Tibial artery (tissue), 4 donors: ENCODE measurements at regions not wholly inside any gene's neighbourhood (a gene's known extent, or its start where the extent isn't known, plus 50 kb on each side); places are given as distances from the start of the nearest gene placed in this dataset.
A peak's percentile ranks its signal among the peaks of the same experiment; 100 is the strongest.

Experiments used
- DNase-seq, 2 donors: peaks; one replicate each; pipeline ENCODE4 v3.0.0-alpha.2; 2019
- H3K27ac ChIP-seq, 2 donors: fragments of 200-600 bp; sonication (generic) in 1 of 2; 1 replicate in 1 of 2; 2 replicates in 1 of 2; pipeline ENCODE4 v1.5.1; 2018 to 2019; ENCODE audit warnings: mild to moderate bottlenecking in 1 of 2
- H3K27me3 ChIP-seq, 2 donors: fragments of 200-600 bp; sonication (generic) in 1 of 2; one replicate each; pipeline versions ENCODE4 v1.5.1 to v1.6.0; 2016 to 2019
- H3K36me3 ChIP-seq, 3 donors: fragments of 200-600 bp; sonication (generic) in 2 of 3; one replicate each; pipeline ENCODE4 v1.5.1; 2016 to 2019; ENCODE audit warnings: mild to moderate bottlenecking in 2 of 3
- H3K4me1 ChIP-seq, 4 donors: fragments of 200-600 bp; sonication (generic) in 2 of 4; 1 replicate in 3 of 4; 2 replicates in 1 of 4; pipeline ENCODE4 v1.5.1; 2016 to 2019
- H3K4me3 ChIP-seq, 2 donors: fragments of 200-600 bp; sonication (generic) in 1 of 2; 1 replicate in 1 of 2; 2 replicates in 1 of 2; pipeline ENCODE4 v1.5.1; 2018 to 2019; ENCODE audit warnings: mild to moderate bottlenecking in 2 of 2
- H3K9me3 ChIP-seq, 3 donors: fragments of 200-600 bp; sonication (generic) in 1 of 3; one replicate each; pipeline ENCODE4 v1.5.1; 2016 to 2019
- CTCF ChIP-seq, 2 experiments: fragments of 200-600 bp in 1 of 2; fragments of 450-650 bp in 1 of 2; IDR thresholded peaks; one replicate each; pipeline ENCODE4 v1.5.1; 2017 to 2019; ENCODE audit warnings: antibody characterized with exemption in 2 of 2, mild to moderate bottlenecking in 1 of 2, moderate library complexity in 1 of 2
- intact Hi-C: fragments of 100-400 bp; cut with DNase I; formaldehyde crosslinking; loops from one replicate; pipeline ENCODE4 v1.15.0; 2023; ENCODE audit warnings: low total_unique reads

- Histone ChIP-seq H3K36me3 (no peaks in the 10 kb centered on the region), H3K9me3 (no peaks in the 10 kb centered on the region), H3K27me3 (no peaks in the 10 kb centered on the region), H3K27ac (no peak overlapping the region), H3K4me1 (peaks cover 0 to 49% (median 20%) of the 10 kb centered on the region in 4 donors), H3K4me3 (no peak overlapping the region)
- no peak for DNase-seq
- no peak for TF ChIP-seq CTCF (IDR thresholded peaks at IDR 0.05)
- intact Hi-C loops, result no loop called here
Measured at GRCh38 chr13:50419331-50419865, 404.2 kb downstream of the KCNRG start.

- no peak for TF ChIP-seq CTCF (IDR thresholded peaks at IDR 0.05)
- intact Hi-C loops, result no loop called here
Measured at GRCh38 chr13:50419896-50420295, 404.7 kb downstream of the KCNRG start.

GRCh38 chr13:50420718-50421472 is 405.7 kb downstream of the KCNRG start:
- Histone ChIP-seq H3K4me3 (no peak overlapping the region), H3K27ac (peak overlapping the region in 1 of 2 donors; percentile 33), H3K27me3 (no peaks in the 10 kb centered on the region), H3K4me1 (peaks cover 0 to 49% (median 20%) of the 10 kb centered on the region in 4 donors), H3K36me3 (no peaks in the 10 kb centered on the region), H3K9me3 (no peaks in the 10 kb centered on the region)
- no peak for TF ChIP-seq CTCF (IDR thresholded peaks at IDR 0.05)
- no peak for DNase-seq
- intact Hi-C loops, result no loop called here

More at GRCh38 chr13:50419896-50420295, 404.7 kb downstream of the KCNRG start:
- Histone ChIP-seq H3K4me3 (no peak overlapping the region), H3K27ac (no peak overlapping the region), H3K9me3 (no peaks in the 10 kb centered on the region), H3K4me1 (peaks cover 0 to 49% (median 20%) of the 10 kb centered on the region in 4 donors), H3K27me3 (no peaks in the 10 kb centered on the region), H3K36me3 (no peaks in the 10 kb centered on the region)
- DNase-seq, result no peak

- intact Hi-C loops, result no loop called here
- Histone ChIP-seq H3K27me3 (no peaks in the 10 kb centered on the region), H3K4me1 (peaks cover 0 to 49% (median 20%) of the 10 kb centered on the region in 4 donors), H3K27ac (no peak overlapping the region), H3K4me3 (no peak overlapping the region), H3K36me3 (no peaks in the 10 kb centered on the region), H3K9me3 (no peaks in the 10 kb centered on the region)
- TF ChIP-seq CTCF (IDR thresholded peaks at IDR 0.05), result no peak
- no peak for DNase-seq
Measured at GRCh38 chr13:50421473-50422130, 406.4 kb downstream of the KCNRG start.

GRCh38 chr13:50422181-50423148 is 407.2 kb downstream of the KCNRG start:
- Histone ChIP-seq H3K36me3 (no peaks in the 10 kb centered on the region), H3K9me3 (no peaks in the 10 kb centered on the region), H3K27me3 (no peaks in the 10 kb centered on the region), H3K4me3 (no peak overlapping the region), H3K4me1 (peaks cover 0 to 49% (median 20%) of the 10 kb centered on the region in 4 donors), H3K27ac (no peak overlapping the region)
- intact Hi-C loops, result no loop called here
- TF ChIP-seq CTCF (IDR thresholded peaks at IDR 0.05), result no peak
- no peak for DNase-seq
